NCI-H510A treated with DMSO at 0.1 percent for 48 hours (cell line): ENCODE measurements at regions not wholly inside any gene's neighbourhood (a gene's known extent, or its start where the extent isn't known, plus 50 kb on each side); places are given as distances from the start of the nearest gene placed in this dataset.

ENCODE experiments used
- DNase-seq: peaks from one replicate; lab custom pipeline; 2025; lab: John Stamatoyannopoulos, UW

- peak; percentile 20 for DNase-seq
Observed at GRCh38 chr2:185147361-185147760, 549.0 kb downstream of the ZNF804A start.

GRCh38 chr2:185152186-185152585 lies 553.9 kb downstream of the ZNF804A start:
- DNase-seq = no peak

GRCh38 chr2:185161701-185162100 lies 563.4 kb downstream of the ZNF804A start:
- no peak for DNase-seq

GRCh38 chr2:185174353-185174752 lies 564.3 kb upstream of the FSIP2 start:
- no peak for DNase-seq

DNA sequence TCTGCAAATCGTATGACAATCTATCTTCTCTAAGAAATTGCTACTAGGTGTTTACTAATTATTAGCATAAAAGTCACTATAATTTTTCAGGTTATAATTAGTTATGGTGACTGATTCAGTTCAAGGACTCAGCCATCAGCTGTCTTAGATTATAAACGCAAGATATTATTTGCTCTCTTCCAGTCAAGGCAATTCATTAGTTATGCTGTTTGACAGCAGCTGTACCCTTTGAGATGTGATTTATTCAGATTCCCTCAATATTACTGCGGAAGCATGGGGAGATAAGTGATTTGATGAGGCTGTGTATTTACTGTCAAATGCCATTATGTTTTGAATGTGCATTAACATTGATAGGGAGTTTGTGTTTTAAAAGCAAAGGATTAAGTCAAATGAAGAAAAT lies 558.9 kb upstream of the FSIP2 start:
- peak; percentile 4 for DNase-seq

DNA sequence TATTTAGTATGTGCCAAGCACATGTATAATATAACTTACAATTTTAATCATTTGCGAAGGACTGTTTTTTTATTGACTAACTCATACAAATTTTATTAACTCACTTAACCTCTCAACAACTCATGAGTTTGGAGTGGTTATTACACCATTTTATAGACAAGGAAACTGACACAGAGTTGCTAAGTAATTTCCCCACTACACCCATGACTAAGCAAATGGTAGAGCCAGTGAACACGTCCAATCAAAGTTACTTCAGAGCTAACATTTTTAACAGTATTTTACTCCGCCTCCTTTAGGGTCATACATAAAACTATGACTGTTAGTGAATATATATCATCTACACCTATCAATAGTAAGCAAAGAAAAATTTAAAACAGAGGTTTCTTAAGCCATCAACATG lies 556.7 kb upstream of the FSIP2 start:
- DNase-seq = no peak

DNA sequence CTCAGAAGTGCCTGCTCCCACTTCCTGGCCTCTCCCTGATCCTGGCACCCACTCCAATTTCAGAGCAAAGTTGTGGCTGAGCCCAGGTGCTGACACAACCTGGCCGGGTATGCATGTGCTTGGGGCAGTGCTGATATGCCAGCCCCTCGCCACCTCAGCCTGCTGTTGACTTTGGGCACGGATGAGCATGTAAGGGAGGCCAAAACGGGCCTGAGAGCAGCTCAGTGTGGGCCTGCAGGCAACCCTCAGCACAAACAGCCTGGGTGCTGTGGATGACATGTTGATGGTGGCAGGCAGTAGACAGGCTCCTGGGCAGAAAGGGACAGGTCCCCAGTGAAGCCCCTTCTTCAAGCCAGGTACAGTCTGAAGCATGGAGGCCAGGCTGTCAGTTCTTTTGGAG lies 553.6 kb upstream of the FSIP2 start:
- no peak for DNase-seq

GRCh38 chr2:185187421-185187820 lies 551.2 kb upstream of the FSIP2 start:
- DNase-seq = no peak

- no peak for DNase-seq
Observed at GRCh38 chr2:185188656-185189055, 549.9 kb upstream of the FSIP2 start.

DNA sequence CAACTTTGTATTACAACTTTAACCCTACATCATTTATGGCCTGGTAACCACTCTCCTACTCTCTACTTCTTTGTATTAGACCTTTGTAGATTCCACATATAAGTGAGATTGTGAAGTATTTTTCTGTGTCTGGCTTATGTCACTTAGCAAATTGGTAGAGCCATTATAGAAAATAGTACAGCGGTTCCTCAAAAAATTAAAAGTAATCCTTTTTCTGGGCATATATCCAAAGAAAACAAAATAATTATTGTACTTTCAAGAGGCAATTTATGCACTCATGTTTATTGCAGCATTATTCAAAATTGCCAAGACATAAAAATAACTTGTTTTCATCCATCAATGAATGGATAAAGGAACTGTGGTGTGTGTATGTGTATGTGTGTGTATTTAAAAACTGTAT lies 537.5 kb upstream of the FSIP2 start:
- no peak for DNase-seq

DNA sequence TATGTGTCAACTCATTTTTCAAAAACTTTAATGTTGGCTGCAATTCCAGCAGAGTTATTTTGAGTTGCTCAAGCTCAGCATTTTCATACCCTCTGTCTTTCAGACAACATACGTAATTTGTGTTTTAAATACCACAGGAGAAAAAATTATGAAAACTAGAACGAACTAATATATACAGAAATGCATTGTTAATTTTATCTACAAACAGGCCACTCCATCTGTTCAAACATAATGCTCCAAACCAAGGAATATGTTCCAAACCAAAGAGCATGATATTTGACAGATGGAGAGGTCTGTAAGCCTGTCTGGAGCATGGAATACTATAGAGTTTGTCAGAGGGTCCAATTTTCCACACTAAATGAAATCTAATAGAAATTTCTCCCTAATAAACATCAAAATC lies 536.2 kb upstream of the FSIP2 start:
- DNase-seq = no peak

DNA sequence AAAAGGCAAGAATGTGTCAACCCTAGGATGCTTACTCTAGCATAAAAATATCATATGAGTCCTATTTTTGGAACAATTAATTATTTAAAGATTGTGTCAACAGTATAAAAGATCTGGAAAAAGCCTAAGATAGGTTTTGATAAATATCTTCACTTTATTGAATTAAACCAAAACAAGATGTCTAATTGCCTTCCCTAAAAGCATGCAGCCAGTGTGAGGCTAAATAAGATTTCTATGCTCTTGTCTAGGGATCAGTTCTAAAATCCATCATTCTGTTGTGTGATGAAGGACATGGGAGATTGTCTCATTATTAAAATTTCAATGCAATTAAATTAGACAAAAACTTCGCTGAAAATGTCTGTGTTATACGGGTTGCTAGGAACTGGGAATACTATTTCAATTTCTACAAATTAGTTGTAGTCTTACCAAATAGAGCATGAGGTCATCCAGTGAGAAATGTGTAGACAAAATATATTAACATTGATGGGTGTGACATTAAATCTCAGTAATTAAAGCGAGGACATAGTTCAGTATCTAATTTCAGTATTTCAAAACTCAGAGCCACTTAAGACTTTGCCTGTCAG lies 535.6 kb upstream of the FSIP2 start:
- no peak for DNase-seq

GRCh38 chr2:185208261-185208660 lies 530.3 kb upstream of the FSIP2 start:
- peak; percentile 36 for DNase-seq

DNA sequence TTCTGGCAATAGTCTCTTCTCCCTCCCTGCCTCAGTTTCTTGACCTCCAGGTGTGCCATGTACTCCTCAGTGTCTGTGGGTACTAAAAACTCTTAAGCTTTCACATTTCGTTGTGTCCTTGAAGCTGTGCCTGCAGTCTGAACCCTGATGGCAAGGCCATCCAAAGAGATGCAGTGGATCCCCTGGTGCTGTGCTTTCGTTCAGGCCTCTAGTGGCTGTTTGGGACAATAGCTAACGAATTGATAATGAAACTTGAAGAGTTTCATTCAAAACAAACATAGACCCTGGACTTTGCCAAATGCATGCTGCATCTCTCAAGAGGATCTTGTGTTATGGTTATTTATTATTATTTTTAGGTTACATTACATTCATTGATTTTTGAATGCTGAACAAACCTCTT lies 523.1 kb upstream of the FSIP2 start:
- no peak for DNase-seq

DNA sequence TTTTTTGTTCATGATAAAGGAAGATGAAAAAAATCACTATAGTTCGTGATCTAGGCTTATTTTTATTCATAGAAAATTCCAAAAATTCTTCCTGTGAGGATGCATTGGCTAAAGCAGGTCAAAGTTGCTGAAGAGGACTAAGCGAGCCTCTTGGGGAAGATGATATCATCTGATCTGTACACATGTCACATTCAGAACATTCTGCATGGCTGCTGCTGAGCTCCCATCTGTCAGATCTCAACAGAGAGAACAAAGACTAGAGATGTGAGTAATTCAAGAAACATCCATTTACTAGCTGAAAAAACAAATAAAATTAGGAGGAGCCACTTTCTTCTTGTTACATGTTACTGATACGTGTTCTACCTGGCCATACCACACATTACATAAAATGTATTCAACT lies 518.6 kb upstream of the FSIP2 start:
- DNase-seq = no peak

GRCh38 chr2:185222311-185222710 lies 516.3 kb upstream of the FSIP2 start:
- no peak for DNase-seq

DNA sequence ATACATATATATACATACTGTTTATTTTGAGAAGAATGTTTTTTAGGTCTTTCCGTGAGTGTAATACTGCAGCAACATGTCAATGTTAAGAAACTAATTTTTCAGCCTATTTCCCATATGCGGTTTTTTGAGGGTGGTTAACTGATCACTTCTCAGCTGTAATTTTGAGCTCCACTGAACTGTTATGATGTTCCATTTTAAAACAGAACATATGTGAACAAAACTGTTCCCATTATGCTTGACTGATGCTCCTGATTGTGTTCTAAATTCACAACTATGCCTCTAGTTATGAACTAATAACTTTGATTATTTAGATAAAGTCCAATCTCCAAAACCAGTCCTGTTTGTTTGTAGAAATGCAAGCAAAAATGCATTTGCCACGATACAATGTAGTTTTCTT lies 511.2 kb upstream of the FSIP2 start:
- no peak for DNase-seq

DNA sequence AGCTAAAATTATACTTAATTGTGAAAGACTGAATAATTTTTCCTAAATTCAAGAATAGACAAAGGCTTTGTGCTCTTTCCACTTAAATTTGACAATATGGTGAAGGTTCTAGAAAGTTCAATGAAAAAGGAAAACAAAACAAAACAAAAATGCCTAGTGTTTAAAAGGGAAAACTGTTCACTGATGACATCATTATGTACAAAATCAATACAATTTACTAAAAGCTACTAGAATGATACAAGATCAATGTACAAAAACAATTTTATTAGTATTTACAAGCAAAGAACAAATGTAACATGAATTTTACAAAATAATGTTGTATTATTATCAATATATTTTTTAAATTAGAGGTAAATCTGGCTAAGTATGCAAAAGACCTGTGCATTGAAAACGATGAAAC lies 499.1 kb upstream of the FSIP2 start:
- DNase-seq = no peak

DNA sequence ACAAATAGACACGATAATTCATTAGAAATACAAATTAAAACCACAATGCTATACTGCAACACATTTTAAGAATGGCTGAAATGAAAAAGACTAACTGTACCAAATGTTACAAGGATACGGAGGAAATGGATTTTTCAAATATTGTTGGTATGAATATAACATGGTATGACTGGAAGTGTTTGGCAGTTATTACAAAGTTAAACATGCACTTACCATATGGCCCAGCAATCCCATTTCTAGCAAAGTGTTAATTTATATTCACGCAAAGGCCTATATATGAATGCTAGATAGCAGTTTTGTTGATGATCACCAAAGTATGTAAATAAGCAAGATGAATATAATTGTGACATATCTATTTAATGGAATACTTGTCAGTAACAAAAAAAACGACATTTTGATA lies 497.8 kb upstream of the FSIP2 start:
- DNase-seq = no peak

- DNase-seq = no peak
Observed at GRCh38 chr2:185241556-185241955, 497.0 kb upstream of the FSIP2 start.

GRCh38 chr2:185242462-185242861 lies 496.1 kb upstream of the FSIP2 start:
- DNase-seq = no peak

GRCh38 chr2:185245216-185245615 lies 493.4 kb upstream of the FSIP2 start:
- no peak for DNase-seq

DNA sequence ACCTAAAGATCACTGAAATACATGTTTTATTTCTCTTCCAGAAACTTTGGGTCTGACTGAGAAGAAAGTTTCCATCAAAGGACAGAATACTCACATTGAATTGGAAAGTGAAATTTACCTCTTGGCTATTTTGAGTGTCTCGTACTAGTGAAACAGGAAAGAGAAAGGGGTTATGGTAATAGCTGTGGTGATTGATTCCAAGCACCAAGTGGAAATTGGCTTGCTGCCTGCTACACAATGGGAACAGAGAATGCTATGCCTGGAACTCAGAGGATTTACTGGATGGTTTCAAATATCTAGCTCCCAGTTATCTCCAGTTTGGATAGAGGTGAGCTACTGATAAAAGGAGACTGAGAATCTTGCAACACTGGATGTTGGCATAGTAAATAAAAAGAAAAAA lies 492.8 kb upstream of the FSIP2 start:
- DNase-seq = no peak

GRCh38 chr2:185246717-185247116 lies 491.9 kb upstream of the FSIP2 start:
- DNase-seq = no peak

- DNase-seq = no peak
Observed at GRCh38 chr2:185255566-185255965, 483.0 kb upstream of the FSIP2 start.
